HepG2 (cell line): ENCODE measurements at regions not wholly inside any gene's neighbourhood (a gene's known extent, or its start where the extent isn't known, plus 50 kb on each side); places are given as distances from the start of the nearest gene placed in this dataset.

Experiments used
- ATAC-seq: fragments of 200-7000 bp; cut with Tn5 transposase; 3 replicates; pipeline ENCODE4 v1.9.1; 2020; ENCODE audit warnings: mild to moderate bottlenecking, moderate library complexity
- BruUV-seq: library from RNA; stranded (reverse); fragments of 400-500 nt; replicated peaks from 2 replicates; lab custom pipeline; 2021; lab: Mats Ljungman, UMichigan
- CTCF ChIA-PET: fragments of 300-600 bp; formaldehyde crosslinking; extraction: SDS; loops from one replicate; lab custom pipeline; 2021; ENCODE audit warnings: low total read pairs, inconsistent platforms, low intra/inter-chr PET ratio; lab: Yijun Ruan, JAX
- POLR2A ChIA-PET: fragments of 350-600 bp; sonication (Branson Sonifier 250); formaldehyde crosslinking; loops from one replicate; lab custom pipeline; 2020; ENCODE audit warnings: antibody characterized with exemption, inconsistent platforms; lab: Yijun Ruan, JAX
- DNase-seq: peaks from one replicate; pipeline ENCODE4 v3.0.0-alpha.2; 2015; ENCODE audit warnings: low spot score
- FAIRE-seq: peaks from 3 replicates; lab custom pipeline; 2011; peaks lifted over from hg19 to GRCh38; lab: Jason Lieb, UNC
- H2AFZ ChIP-seq: one replicate; pipeline ENCODE4 v1.6.1; 2011; ENCODE audit warnings: low read length, inconsistent platforms
- H3K27ac ChIP-seq: fragments of 300-600 bp; 3 replicates; pipeline ENCODE4 v1.8.0; 2011; ENCODE audit warnings: mixed run types, mild to moderate bottlenecking, mixed read lengths, low read length, inconsistent platforms; ENCODE audit not compliant: insufficient read depth; ENCODE audit errors: extremely low read length
- H3K27me3 ChIP-seq, 2 experiments: fragments of 200-600 bp in 1 of 2; 2 replicates in 1 of 2; 3 replicates in 1 of 2; pipeline versions ENCODE4 v1.6.0 to v1.8.0; 2011; ENCODE audit warnings: low read length in 2 of 2, mild to moderate bottlenecking in 2 of 2, moderate library complexity in 2 of 2, inconsistent platforms in 1 of 2; ENCODE audit not compliant: insufficient read depth in 2 of 2, control insufficient read depth in 1 of 2
- H3K36me3 ChIP-seq, 2 experiments: fragments of 200-600 bp in 1 of 2; replicated peaks in 1 of 2; 2 replicates in 1 of 2; 3 replicates in 1 of 2; pipeline versions ENCODE4 v1.5.1 to v1.8.0; 2011; ENCODE audit warnings: low read length in 2 of 2, inconsistent platforms in 1 of 2; ENCODE audit not compliant: insufficient read depth in 2 of 2, control insufficient read depth in 1 of 2
- H3K4me1 ChIP-seq: 2 replicates; pipeline ENCODE4 v1.5.1; 2012; ENCODE audit warnings: low read length, inconsistent platforms; ENCODE audit not compliant: insufficient read depth
- H3K4me2 ChIP-seq: 2 replicates; pipeline ENCODE4 v1.6.0; 2011; ENCODE audit warnings: low read depth, low read length, inconsistent platforms
- H3K4me3 ChIP-seq, 3 experiments: fragments of 200-600 bp in 1 of 3; sonication (generic), shearing (Covaris generic) in 1 of 3; replicated peaks in 1 of 3; 2 replicates each; pipeline ENCODE4 v1.5.1; 2011 to 2016; ENCODE audit warnings: low read length in 3 of 3, inconsistent platforms in 2 of 3, low read depth in 2 of 3, mild to moderate bottlenecking in 2 of 3, control low read depth in 1 of 3, mixed read lengths in 1 of 3; ENCODE audit not compliant: insufficient read depth in 1 of 3
- H3K79me2 ChIP-seq: one replicate; pipeline ENCODE4 v1.6.1; 2011; ENCODE audit warnings: low read length, inconsistent platforms; ENCODE audit not compliant: insufficient read depth
- H3K9ac ChIP-seq: 2 replicates; pipeline ENCODE4 v1.6.0; 2011; ENCODE audit warnings: mild to moderate bottlenecking, low read depth, low read length, inconsistent platforms; ENCODE audit not compliant: insufficient read depth
- H3K9me3 ChIP-seq: 2 replicates; pipeline ENCODE4 v1.5.1; 2012; ENCODE audit warnings: mild to moderate bottlenecking, low read length
- H4K20me1 ChIP-seq: 2 replicates; pipeline ENCODE4 v1.6.0; 2011; ENCODE audit warnings: inconsistent platforms, mild to moderate bottlenecking, low read length, moderate library complexity; ENCODE audit not compliant: insufficient read depth
- ATF7 ChIP-seq, 2 experiments: fragments of 450-650 bp in 1 of 2; sonication (generic) in 1 of 2; formaldehyde crosslinking in 1 of 2; IDR thresholded peaks; 2 replicates each; pipeline versions ENCODE4 v1.4.0 to v1.6.1; 2016 to 2020; ENCODE audit warnings: antibody characterized with exemption in 1 of 2, mild to moderate bottlenecking in 1 of 2, missing genetic modification reagents in 1 of 2
- EP300 ChIP-seq, 3 experiments: sonication (generic) in 1 of 3; formaldehyde crosslinking in 1 of 3; IDR thresholded peaks; 2 replicates each; pipeline versions ENCODE4 v1.5.1 to v1.6.1; 2011 to 2020; ENCODE audit warnings: low read depth in 2 of 3, low read length in 2 of 3, borderline replicate concordance in 1 of 3, improper control_type of control experiment in 1 of 3, mild to moderate bottlenecking in 1 of 3, missing genetic modification reagents in 1 of 3, moderate library complexity in 1 of 3
- HHEX ChIP-seq: IDR thresholded peaks from 2 replicates; pipeline ENCODE4 v1.6.1; 2016; ENCODE audit warnings: control low read depth
- HNF4A ChIP-seq: sonication (generic); formaldehyde crosslinking; IDR thresholded peaks from 2 replicates; pipeline ENCODE4 v1.4.0; 2020; ENCODE audit warnings: missing genetic modification reagents
- RBFOX2 ChIP-seq: fragments of 200-400 bp; formaldehyde crosslinking; IDR thresholded peaks from 2 replicates; pipeline ENCODE4 v1.6.1; 2017; ENCODE audit warnings: low read depth, mild to moderate bottlenecking, low read length
- RNF2 ChIP-seq: fragments of 450-650 bp; conservative IDR thresholded peaks from 2 replicates; pipeline ENCODE4 v1.6.1; 2016; ENCODE audit warnings: low read depth
- SMC3 ChIP-seq: IDR thresholded peaks from 2 replicates; pipeline ENCODE4 v1.6.1; 2011; ENCODE audit warnings: low read length, improper control_type of control experiment
- SMYD3 ChIP-seq: sonication (generic); formaldehyde crosslinking; IDR thresholded peaks from 2 replicates; pipeline ENCODE4 v1.8.1; 2023; ENCODE audit warnings: mild to moderate bottlenecking, missing genetic modification reagents
- YY1 ChIP-seq: IDR thresholded peaks from 2 replicates; pipeline ENCODE4 v1.6.1; 2011; ENCODE audit warnings: low read length, low read depth, moderate library complexity, mild to moderate bottlenecking; ENCODE audit not compliant: insufficient read depth, insufficient replicate concordance
- ZBTB42 ChIP-seq: sonication (generic); formaldehyde crosslinking; IDR thresholded peaks from 2 replicates; pipeline ENCODE4 v1.5.0; 2020; ENCODE audit warnings: mild to moderate bottlenecking, missing genetic modification reagents
- ZNF776 ChIP-seq: sonication (generic); formaldehyde crosslinking; IDR thresholded peaks from 2 replicates; pipeline ENCODE4 v1.4.0; 2020; ENCODE audit warnings: mild to moderate bottlenecking, missing genetic modification reagents
- WGBS: methylation state at CpG from one replicate; pipeline ENCODE4 v1.1.6; 2017; ENCODE audit warnings: low lambda C conversion rate; 5-methylcytosine and 5-hydroxymethylcytosine counted together
- in situ Hi-C: cut with HindIII; loops from 2 replicates; pipeline ENCODE4 v1.10.0; 2017; ENCODE audit warnings: low pct_unique_long_range_greater_than_20kb; ENCODE audit not compliant: extremely low pct_ligation_motif_present
- intact Hi-C: fragments of 100-400 bp; cut with micrococcal nuclease; formaldehyde crosslinking; loops from one replicate; pipeline ENCODE4 v1.10.0; 2022; ENCODE audit not compliant: unreplicated experiment

DNA sequence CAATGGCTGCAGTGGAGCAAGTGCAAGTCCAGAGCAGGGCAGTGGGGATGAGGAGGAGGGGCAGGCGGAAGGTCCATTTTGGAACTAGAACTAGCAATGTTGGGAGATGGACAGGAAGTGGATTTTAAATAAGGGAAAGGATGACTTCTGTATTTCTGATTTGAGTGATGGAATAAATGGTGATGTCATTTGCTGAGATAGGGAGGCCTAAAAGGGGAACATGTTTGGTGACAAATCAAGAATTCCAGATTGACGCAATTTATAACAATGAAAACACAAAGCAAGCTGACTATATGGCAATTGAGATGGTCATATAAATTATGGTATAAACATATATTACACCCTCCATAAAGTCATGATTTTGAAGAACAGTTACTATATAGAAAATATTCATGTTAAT is 209.3 kb downstream of the SS18 start:
- Histone ChIP-seq H4K20me1 (no peaks in the 10 kb centered on the region), H3K27me3 (no peaks in the 10 kb centered on the region), H3K36me3 (no peaks in the 10 kb centered on the region), H2AFZ (no peak overlapping the region), H3K4me3 (no peak overlapping the region), H3K9me3 (no peaks in the 10 kb centered on the region), H3K4me2 (no peak overlapping the region), H3K27ac (no peak overlapping the region), H3K4me1 (no peaks in the 10 kb centered on the region), H3K79me2 (no peaks in the 10 kb centered on the region), H3K9ac (no peak overlapping the region)
- TF ChIP-seq ATF7 (IDR thresholded peaks at IDR 0.05) (peak; percentile 75; the same call in 1 of the 2 replicates), ATF7 (CRISPR knock-in tag; IDR thresholded peaks at IDR 0.05) (no peak), SMYD3 (CRISPR knock-in tag) (no peak)
- in situ Hi-C loops: no loop called here
- BruUV-seq: no TSS peak
- 76% methylated on average over 2 of the region's 2 CpGs for WGBS
- ATAC-seq: no peak
- POLR2A ChIA-PET: no interaction called here
- intact Hi-C loops: no loop called here
- DNase-seq: no peak
- FAIRE-seq: no peak
- CTCF ChIA-PET: no interaction called here

DNA sequence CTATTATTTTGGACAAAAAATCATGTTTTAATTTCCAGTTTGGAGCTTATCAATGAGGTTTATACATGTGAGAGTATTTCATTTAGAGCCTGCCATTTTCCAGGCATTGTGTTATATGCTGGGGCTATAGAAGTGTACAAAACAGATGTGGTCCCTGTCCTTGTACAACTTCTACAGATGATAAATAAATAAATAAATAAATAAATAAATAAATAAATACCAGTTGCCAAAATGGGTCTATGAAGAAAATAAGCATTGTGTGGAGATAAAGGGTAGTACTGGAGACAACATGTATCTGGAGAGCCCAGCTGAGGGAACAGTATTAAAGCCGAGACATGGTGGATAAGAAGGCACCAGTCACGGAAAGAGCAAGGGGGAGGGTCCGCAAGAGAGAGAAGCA is 210.0 kb downstream of the SS18 start:
- Histone ChIP-seq H3K9me3 (no peaks in the 10 kb centered on the region), H3K79me2 (no peaks in the 10 kb centered on the region), H3K27me3 (no peaks in the 10 kb centered on the region), H4K20me1 (no peaks in the 10 kb centered on the region), H3K36me3 (no peaks in the 10 kb centered on the region), H3K4me1 (no peaks in the 10 kb centered on the region), H3K4me3 (no peak overlapping the region), H3K27ac (no peak overlapping the region), H3K9ac (no peak overlapping the region), H2AFZ (no peak overlapping the region), H3K4me2 (no peak overlapping the region)
- CTCF ChIA-PET: no interaction called here
- FAIRE-seq (no peak), ATAC-seq (no peak)
- in situ Hi-C loops: no loop called here
- no peak for TF ChIP-seq HHEX (CRISPR knock-in tag)
- no peak for TF ChIP-seq RBFOX2
- no peak for TF ChIP-seq YY1
- TF ChIP-seq EP300 (IDR thresholded peaks at IDR 0.05; ENCODE audit: low read depth in 2 of 2, low read length in 2 of 2): no peak
- TF ChIP-seq EP300 (CRISPR knock-in tag; IDR thresholded peaks at IDR 0.05; ENCODE audit: borderline replicate concordance): no peak
- no peak for TF ChIP-seq HNF4A
- TF ChIP-seq RNF2: no peak
- TF ChIP-seq SMC3: no peak
- no peak for TF ChIP-seq ZBTB42 (CRISPR knock-in tag)
- no peak for TF ChIP-seq ZNF776
- TF ChIP-seq, all 625 proteins: peak for 0
- no peak for DNase-seq
- no TSS peak for BruUV-seq
- WGBS: 49% methylated on average over 3 of the region's 3 CpGs
- intact Hi-C loops: no loop called here
- POLR2A ChIA-PET: no interaction called here
